OCI-LY1 (cell line): ENCODE measurements at regions not wholly inside any gene's neighbourhood (a gene's known extent, or its start where the extent isn't known, plus 50 kb on each side); places are given as distances from the start of the nearest gene placed in this dataset.

Experiments
- EZH2 ChIP-seq: fragments of 200-600 bp; sonication (generic), shearing (Covaris generic); IDR thresholded peaks from 2 replicates; pipeline ENCODE4 v1.8.0; 2017; ENCODE audit warnings: borderline replicate concordance, mixed run types, mild to moderate bottlenecking, antibody characterized with exemption, low read length, moderate library complexity, mixed read lengths
- TF ChIP-seq, protein P1 (sequence below): fragments of 200-600 bp; sonication (generic), shearing (Covaris generic); IDR thresholded peaks from 2 replicates; pipeline ENCODE4 v1.5.1; 2017; ENCODE audit warnings: mild to moderate bottlenecking, antibody characterized with exemption, low read length, moderate library complexity, mixed read lengths

DNA sequence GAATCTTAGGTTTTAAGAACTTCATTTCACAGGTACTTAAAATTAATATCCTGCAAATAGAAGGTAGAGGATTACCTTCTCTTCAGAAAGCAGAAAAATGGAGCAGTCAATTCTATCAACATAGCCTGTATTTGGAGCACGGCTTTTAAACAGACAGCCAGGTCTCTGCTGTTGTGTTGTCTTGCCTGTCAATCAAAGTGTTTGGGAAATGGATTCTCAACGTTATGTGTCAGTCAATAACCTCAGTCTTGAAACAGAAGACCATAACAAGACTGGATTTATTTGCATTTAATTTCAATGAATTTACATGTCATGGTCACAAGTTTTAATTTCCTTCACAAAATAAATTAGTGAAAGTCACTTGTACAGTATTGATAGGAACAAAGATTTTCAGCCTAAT, 51.9 kb upstream of the KRR1 start:
- TF ChIP-seq, protein P1, sequence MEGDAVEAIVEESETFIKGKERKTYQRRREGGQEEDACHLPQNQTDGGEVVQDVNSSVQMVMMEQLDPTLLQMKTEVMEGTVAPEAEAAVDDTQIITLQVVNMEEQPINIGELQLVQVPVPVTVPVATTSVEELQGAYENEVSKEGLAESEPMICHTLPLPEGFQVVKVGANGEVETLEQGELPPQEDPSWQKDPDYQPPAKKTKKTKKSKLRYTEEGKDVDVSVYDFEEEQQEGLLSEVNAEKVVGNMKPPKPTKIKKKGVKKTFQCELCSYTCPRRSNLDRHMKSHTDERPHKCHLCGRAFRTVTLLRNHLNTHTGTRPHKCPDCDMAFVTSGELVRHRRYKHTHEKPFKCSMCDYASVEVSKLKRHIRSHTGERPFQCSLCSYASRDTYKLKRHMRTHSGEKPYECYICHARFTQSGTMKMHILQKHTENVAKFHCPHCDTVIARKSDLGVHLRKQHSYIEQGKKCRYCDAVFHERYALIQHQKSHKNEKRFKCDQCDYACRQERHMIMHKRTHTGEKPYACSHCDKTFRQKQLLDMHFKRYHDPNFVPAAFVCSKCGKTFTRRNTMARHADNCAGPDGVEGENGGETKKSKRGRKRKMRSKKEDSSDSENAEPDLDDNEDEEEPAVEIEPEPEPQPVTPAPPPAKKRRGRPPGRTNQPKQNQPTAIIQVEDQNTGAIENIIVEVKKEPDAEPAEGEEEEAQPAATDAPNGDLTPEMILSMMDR, result no peak
- no peak for TF ChIP-seq EZH2
